GM21367 (cell line): ENCODE measurements at regions not wholly inside any gene's neighbourhood (a gene's known extent, or its start where the extent isn't known, plus 50 kb on each side); places are given as distances from the start of the nearest gene placed in this dataset.
"Not testable (repeated sequence)": the region's sequence is repeated elsewhere in the genome, so short reads cannot be mapped to it uniquely, and the experiment has no call there.

ENCODE experiments used
- ATAC-seq: cut with Tn5 transposase; IDR thresholded peaks from one replicate; pipeline ENCODE4 v1.9.1; 2021; ENCODE audit not compliant: unreplicated experiment

- ATAC-seq, result no peak
Observed at GRCh38 chr10:3955955-3956617, 171.1 kb upstream of the KLF6 start.

- ATAC-seq, result no peak
Observed at GRCh38 chr10:3955493-3955892, 170.5 kb upstream of the KLF6 start.

- no peak for ATAC-seq
Observed at GRCh38 chr10:3954615-3955014, 169.6 kb upstream of the KLF6 start.

- not testable (repeated sequence) for ATAC-seq
Observed at GRCh38 chr10:3954007-3954406, 169.0 kb upstream of the KLF6 start.

GRCh38 chr10:3951993-3952392 is 167.0 kb upstream of the KLF6 start:
- ATAC-seq, result no peak

- no peak for ATAC-seq
Observed at GRCh38 chr10:3950676-3951275, 165.8 kb upstream of the KLF6 start.

GRCh38 chr10:3949711-3950110 is 164.7 kb upstream of the KLF6 start:
- ATAC-seq, result no peak

- ATAC-seq, result no peak
Observed at GRCh38 chr10:3948843-3949242, 163.8 kb upstream of the KLF6 start.

- ATAC-seq, result no peak
Observed at GRCh38 chr10:3946234-3947229, 161.5 kb upstream of the KLF6 start.

GRCh38 chr10:3945026-3945425 is 160.0 kb upstream of the KLF6 start:
- no peak for ATAC-seq

- ATAC-seq, result no peak
Observed at GRCh38 chr10:3944591-3944990, 159.6 kb upstream of the KLF6 start.

- no peak for ATAC-seq
Observed at GRCh38 chr10:3943695-3944257, 158.8 kb upstream of the KLF6 start.

- no peak for ATAC-seq
Observed at GRCh38 chr10:3942937-3943489, 158.0 kb upstream of the KLF6 start.

- ATAC-seq, result no peak
Observed at GRCh38 chr10:3941676-3942075, 156.7 kb upstream of the KLF6 start.

GRCh38 chr10:3936422-3937040 is 151.5 kb upstream of the KLF6 start:
- no peak for ATAC-seq

- ATAC-seq, result no peak
Observed at GRCh38 chr10:3935933-3936359, 150.9 kb upstream of the KLF6 start.

GRCh38 chr10:3935141-3935540 is 150.1 kb upstream of the KLF6 start:
- ATAC-seq, result peak; percentile 92

- ATAC-seq, result no peak
Observed at GRCh38 chr10:3933733-3934132, 148.7 kb upstream of the KLF6 start.

GRCh38 chr10:3932597-3933375 is 147.8 kb upstream of the KLF6 start:
- ATAC-seq, result no peak

GRCh38 chr10:3931901-3932300 is 146.9 kb upstream of the KLF6 start:
- ATAC-seq, result no peak
